Hepatocyte (in vitro differentiated cells): ENCODE measurements at regions not wholly inside any gene's neighbourhood (a gene's known extent, or its start where the extent isn't known, plus 50 kb on each side); places are given as distances from the start of the nearest gene placed in this dataset.

Experiments used
- DNase-seq: peaks from one replicate; pipeline ENCODE4 v3.0.0-alpha.2; 2016; ENCODE audit warnings: low spot score
- H2AFZ ChIP-seq: fragments of 200-600 bp; sonication (generic); 2 replicates; pipeline ENCODE4 v1.6.0; 2016; ENCODE audit warnings: antibody characterized with exemption, mild to moderate bottlenecking
- H3K27ac ChIP-seq: fragments of 200-600 bp; sonication (generic); 2 replicates; pipeline ENCODE4 v1.5.1; 2016; ENCODE audit warnings: mild to moderate bottlenecking
- H3K27me3 ChIP-seq: fragments of 200-600 bp; sonication (generic); 2 replicates; pipeline ENCODE4 v1.6.1; 2016
- H3K36me3 ChIP-seq: fragments of 200-600 bp; sonication (generic); replicated peaks from 2 replicates; pipeline ENCODE4 v1.5.1; 2016; ENCODE audit warnings: low read depth; ENCODE audit not compliant: insufficient read depth
- H3K4me1 ChIP-seq: fragments of 200-600 bp; sonication (generic); 2 replicates; pipeline ENCODE4 v1.5.1; 2016; ENCODE audit warnings: mild to moderate bottlenecking, moderate library complexity; ENCODE audit not compliant: insufficient read depth
- H3K4me2 ChIP-seq: fragments of 200-600 bp; sonication (generic); 2 replicates; pipeline ENCODE4 v1.6.0; 2016
- H3K4me3 ChIP-seq: fragments of 200-600 bp; sonication (generic); 2 replicates; pipeline ENCODE4 v1.5.1; 2016; ENCODE audit warnings: mild to moderate bottlenecking
- H3K79me2 ChIP-seq: fragments of 200-600 bp; sonication (generic); 2 replicates; pipeline ENCODE4 v1.6.0; 2017; ENCODE audit warnings: mild to moderate bottlenecking
- H3K9me2 ChIP-seq: fragments of 200-600 bp; sonication (generic); replicated peaks from 2 replicates; pipeline ENCODE4 v1.6.0; 2017; ENCODE audit warnings: mild to moderate bottlenecking; ENCODE audit not compliant: insufficient read depth
- H3K9me3 ChIP-seq: fragments of 200-600 bp; sonication (generic); 2 replicates; pipeline ENCODE4 v1.5.1; 2016; ENCODE audit warnings: low read depth, mild to moderate bottlenecking
- H4K20me1 ChIP-seq: fragments of 200-600 bp; sonication (generic); 2 replicates; pipeline ENCODE4 v1.6.0; 2016; ENCODE audit warnings: mild to moderate bottlenecking; ENCODE audit not compliant: insufficient read depth, poor library complexity, severe bottlenecking
- CTCF ChIP-seq: fragments of 200-600 bp; sonication (generic); IDR thresholded peaks from 2 replicates; pipeline ENCODE4 v1.5.1; 2016; ENCODE audit warnings: antibody characterized with exemption, mild to moderate bottlenecking; ENCODE audit not compliant: poor library complexity
- EZH2 ChIP-seq: fragments of 200-600 bp; sonication (generic); IDR thresholded peaks from 2 replicates; pipeline ENCODE4 v1.6.1; 2016; ENCODE audit warnings: antibody characterized with exemption, mild to moderate bottlenecking, borderline replicate concordance
- EZH2phosphoT487 ChIP-seq: fragments of 200-600 bp; sonication (generic); IDR thresholded peaks from one replicate; pipeline ENCODE4 v1.6.1; 2018; ENCODE audit warnings: antibody characterized with exemption, mild to moderate bottlenecking, low read depth, moderate library complexity; ENCODE audit not compliant: unreplicated experiment, severe bottlenecking
- WGBS: methylation state at CpG from one replicate; pipeline ENCODE4 v1.1.6; 2016; ENCODE audit warnings: low lambda C conversion rate; ENCODE audit errors: missing lambda C conversion rate; 5-methylcytosine and 5-hydroxymethylcytosine counted together

- Histone ChIP-seq H3K9me2 (no peaks in the 10 kb centered on the region), H3K36me3 (no peaks in the 10 kb centered on the region), H3K4me2 (no peak overlapping the region), H3K27me3 (peaks cover 10% of the 10 kb centered on the region), H3K27ac (no peak overlapping the region), H3K4me3 (no peak overlapping the region), H2AFZ (no peak overlapping the region), H3K9me3 (no peaks in the 10 kb centered on the region), H4K20me1 (no peaks in the 10 kb centered on the region), H3K79me2 (no peaks in the 10 kb centered on the region), H3K4me1 (peaks cover 3% of the 10 kb centered on the region)
- 84% methylated on average over 6 of the region's 6 CpGs for WGBS
- TF ChIP-seq CTCF (no peak), EZH2phosphoT487 (no peak), EZH2 (no peak)
- no peak for DNase-seq
These were observed 154.0 kb downstream of the IRF8 start for GRCh38 chr16:86052926-86053325.

GRCh38 chr16:86059253-86060171 is 160.6 kb downstream of the IRF8 start:
- Histone ChIP-seq H3K4me1 (no peaks in the 10 kb centered on the region), H2AFZ (no peak overlapping the region), H3K4me2 (no peak overlapping the region), H3K9me2 (no peaks in the 10 kb centered on the region), H3K27ac (no peak overlapping the region), H3K4me3 (no peak overlapping the region), H3K79me2 (no peaks in the 10 kb centered on the region), H3K27me3 (no peaks in the 10 kb centered on the region), H4K20me1 (no peaks in the 10 kb centered on the region), H3K36me3 (no peaks in the 10 kb centered on the region), H3K9me3 (no peaks in the 10 kb centered on the region)
- 59% methylated on average over 14 of the region's 15 CpGs for WGBS
- TF ChIP-seq EZH2 (no peak), CTCF (no peak), EZH2phosphoT487 (no peak)
- no peak for DNase-seq

GRCh38 chr16:86060381-86061317 is 161.7 kb downstream of the IRF8 start:
- 90% methylated on average over 28 of the region's 28 CpGs for WGBS
- TF ChIP-seq CTCF (no peak), EZH2phosphoT487 (no peak), EZH2 (no peak)
- H3K27ac ChIP-seq: no peak overlapping the region

More at GRCh38 chr16:86060381-86061317, 161.7 kb downstream of the IRF8 start:
- H3K4me1 ChIP-seq: no peaks in the 10 kb centered on the region
- H3K4me3 ChIP-seq: no peak overlapping the region
- no peaks in the 10 kb centered on the region for H3K9me3 ChIP-seq
- DNase-seq: no peak
- no peaks in the 10 kb centered on the region for H3K36me3 ChIP-seq
- H3K79me2 ChIP-seq: no peaks in the 10 kb centered on the region
- H2AFZ ChIP-seq: no peak overlapping the region
- no peaks in the 10 kb centered on the region for H4K20me1 ChIP-seq
- no peaks in the 10 kb centered on the region for H3K27me3 ChIP-seq
- no peaks in the 10 kb centered on the region for H3K9me2 ChIP-seq
- H3K4me2 ChIP-seq: no peak overlapping the region
